Dermis blood vessel endothelial cell (primary cell): ENCODE measurements at regions not wholly inside any gene's neighbourhood (a gene's known extent, or its start where the extent isn't known, plus 50 kb on each side); places are given as distances from the start of the nearest gene placed in this dataset.
A peak's percentile ranks its signal among the peaks of the same experiment; 100 is the strongest.
"Not testable (repeated sequence)": the region's sequence is repeated elsewhere in the genome, so short reads cannot be mapped to it uniquely, and the experiment has no call there.

Source experiments
- DNase-seq: peaks from one replicate; pipeline ENCODE4 v3.0.0; 2010

DNA sequence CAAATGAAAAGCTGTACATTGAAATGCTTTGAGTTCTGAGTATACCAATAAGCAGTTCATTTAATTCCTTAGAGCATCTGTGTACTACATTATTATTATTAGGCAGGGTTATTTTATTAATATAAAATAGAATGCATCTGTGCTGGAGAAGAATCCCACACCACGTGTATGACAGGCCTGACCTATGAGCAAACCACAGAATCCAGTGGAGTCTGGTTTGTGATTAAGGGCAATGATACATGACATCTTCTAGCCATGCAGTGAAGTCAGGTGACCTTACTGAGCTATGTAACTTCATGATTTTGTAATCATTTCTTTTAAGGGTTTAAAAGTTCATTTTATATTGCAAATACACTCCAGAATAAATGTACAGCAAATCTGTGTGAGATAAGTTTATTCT lies 1165.0 kb upstream of the TENM3 start:
- no peak for DNase-seq

DNA sequence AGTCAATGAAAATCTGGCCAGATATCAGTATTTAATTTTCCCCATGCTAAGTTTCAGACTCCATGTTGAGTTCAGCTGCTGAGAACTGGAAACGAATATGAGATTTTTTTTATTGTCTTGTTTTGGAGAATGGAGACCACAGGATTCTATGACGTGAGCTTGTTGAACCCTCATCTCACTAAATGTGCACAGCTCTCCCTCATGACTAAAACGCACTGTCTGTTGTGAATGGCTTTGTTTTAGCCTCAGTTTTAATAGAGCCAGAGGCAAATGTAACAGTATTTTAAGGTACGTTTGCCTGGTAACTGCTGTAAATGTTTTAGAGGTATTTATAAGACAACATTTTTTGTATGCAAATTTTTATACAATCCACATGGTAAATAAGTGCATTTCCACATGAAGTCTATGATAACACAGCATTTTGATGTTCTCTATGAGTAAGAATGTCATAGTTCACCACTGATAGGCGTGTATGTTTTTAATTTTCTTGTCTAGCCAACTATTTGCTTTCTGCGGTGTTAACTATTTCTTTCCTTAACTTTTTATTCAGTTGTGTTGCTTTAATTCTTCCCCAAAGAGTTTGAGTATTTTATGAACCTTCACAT lies 1159.3 kb upstream of the TENM3 start:
- DNase-seq: no peak

DNA sequence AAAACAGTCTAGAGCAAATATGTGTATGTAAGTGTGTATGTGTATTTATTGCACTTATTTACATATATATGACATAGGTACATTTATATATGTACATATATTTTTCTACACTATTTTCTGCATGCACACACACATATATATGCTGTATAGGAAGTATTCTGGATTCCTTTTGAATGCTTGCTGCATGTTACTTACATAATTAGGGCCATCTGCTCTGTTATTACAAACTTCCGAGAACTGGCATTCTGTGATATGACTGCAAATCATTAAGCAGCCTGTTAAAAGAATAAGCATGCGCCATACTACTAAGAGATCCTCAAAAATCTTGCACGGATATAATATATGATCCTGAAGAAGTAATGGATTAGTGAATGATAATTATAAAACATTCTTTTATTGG lies 1157.6 kb upstream of the TENM3 start:
- no peak for DNase-seq

GRCh38 chr4:181105487-181105886 lies 1137.7 kb upstream of the TENM3 start:
- no peak for DNase-seq

DNA sequence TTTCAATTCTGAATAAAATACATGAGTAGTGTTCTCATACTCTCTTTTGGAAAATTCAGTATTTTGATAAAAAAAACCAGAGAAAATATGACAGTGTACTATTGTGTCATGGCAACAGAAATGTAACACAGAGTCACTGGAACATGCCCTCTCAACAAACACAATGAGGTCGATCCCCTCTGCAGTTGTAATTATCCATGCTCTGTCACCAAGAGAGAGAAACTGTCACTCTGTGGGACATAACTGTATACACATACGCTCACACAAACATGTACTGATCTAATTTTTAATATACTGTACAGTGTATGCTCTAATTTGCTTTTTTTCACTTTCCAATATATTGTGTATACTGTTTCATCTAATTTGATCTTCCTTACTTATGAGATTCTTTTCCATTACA lies 1136.8 kb upstream of the TENM3 start:
- DNase-seq: no peak

DNA sequence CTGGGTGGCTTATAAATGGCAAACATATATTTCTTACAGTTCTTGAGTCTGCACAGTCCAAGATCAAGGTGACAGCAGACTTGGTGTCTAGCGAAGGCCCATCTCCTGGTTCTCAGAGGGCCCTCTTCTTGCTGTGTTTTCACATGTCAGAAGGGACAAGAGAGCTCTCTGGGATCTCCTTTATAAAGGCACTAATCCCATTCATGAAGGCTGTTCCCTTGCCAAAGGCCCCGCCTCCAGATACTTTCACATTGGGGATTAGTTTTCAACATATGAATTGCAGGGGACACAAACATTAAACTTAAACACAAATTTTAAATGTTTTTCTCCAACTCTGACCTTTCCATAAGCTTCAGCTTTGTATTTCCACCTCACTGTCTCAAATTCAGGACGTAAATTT lies 1135.0 kb upstream of the TENM3 start:
- DNase-seq: no peak

DNA sequence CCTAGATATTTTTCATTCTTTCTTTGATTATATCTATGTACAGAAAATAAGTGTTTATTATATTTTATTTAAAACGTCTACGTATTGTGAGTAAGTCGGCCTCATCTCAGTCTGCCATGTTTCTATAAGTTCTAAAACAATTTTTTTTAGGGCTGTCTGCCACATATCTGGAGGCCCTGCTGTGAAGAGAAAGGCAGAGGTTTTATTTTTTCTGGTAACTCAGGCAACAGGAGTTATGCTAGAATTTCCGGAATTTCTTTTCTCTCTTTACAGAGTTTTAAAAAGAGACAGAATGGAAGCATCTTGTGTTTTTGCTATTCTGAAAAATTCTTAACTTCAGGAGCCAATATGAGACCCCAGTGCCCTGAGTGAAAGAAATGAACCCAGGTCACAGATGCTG lies 1124.0 kb upstream of the TENM3 start:
- DNase-seq: no peak

DNA sequence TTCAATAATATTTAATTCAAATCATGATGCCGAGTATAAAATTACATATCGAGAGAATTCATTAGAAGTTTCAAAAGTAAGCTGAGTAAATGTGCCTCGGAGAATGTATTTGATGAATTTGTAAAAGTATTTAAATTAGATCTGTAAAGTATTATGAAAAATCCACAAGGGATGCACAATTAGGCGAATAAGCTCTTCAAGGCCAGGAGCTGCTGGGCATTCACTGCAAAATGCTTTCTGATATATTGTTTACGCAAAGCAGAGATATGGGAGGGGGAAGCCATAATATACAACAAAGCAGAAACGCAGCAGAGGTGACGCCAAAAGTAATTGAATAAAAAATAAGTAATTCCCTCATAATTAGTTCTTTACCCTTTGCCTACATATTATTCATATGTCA lies 1121.5 kb upstream of the TENM3 start:
- DNase-seq: no peak

DNA sequence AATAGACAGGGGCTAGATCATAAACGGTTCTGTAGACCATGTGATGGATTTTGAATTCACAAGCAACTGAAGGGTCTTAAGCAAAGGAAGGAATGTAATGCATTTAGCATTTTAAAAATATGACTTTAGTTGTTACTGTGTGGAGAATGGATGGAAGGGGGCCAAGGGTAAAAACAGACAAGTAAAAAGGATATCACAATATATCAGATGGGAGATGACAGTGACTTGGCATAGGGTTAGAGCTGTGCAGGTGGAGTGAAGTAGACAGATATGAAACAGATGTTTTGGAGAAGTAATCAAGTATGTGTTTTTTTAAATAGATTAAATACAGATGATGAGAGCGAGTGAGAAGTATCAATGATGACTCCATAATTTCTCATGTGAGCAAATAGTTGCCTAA lies 1116.0 kb upstream of the TENM3 start:
- DNase-seq: no peak

DNA sequence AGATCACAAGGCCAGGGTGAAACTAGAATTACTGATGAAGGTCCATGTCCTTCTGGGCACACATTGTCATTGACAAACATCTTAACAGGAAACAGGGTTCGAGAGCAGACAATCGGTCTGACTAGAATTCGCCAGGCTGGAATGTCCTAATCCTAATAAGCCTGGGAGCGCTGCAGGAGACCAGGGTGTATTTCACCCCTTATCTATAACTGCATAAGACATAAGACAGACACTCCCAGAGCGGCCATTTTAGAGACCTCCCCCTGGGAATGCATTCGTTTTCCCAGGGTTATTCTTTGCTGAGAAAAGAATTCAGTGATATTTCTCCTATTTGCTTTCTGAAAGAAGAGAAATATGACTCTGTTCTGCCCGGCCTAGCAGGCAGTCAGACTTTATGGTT lies 1112.9 kb upstream of the TENM3 start:
- DNase-seq: not testable (repeated sequence)

DNA sequence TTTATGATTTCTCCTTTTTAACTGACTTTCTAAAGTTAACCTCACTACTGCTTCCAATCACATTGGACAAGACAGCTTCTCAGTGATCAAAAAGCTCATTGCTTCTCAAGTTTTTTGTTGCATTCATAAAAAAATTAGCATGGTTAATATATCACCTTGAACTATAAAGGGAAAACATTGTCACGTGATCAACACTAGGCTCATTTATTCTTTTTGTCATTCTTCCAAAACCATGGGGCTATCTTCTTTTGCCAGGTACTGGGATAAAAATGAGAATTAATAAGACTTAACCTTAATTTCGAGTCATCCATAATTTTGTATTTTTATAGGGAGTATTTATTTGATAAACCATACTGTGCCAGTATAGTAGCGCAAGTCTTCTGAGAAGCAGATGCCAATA lies 1105.9 kb upstream of the TENM3 start:
- DNase-seq: no peak

DNA sequence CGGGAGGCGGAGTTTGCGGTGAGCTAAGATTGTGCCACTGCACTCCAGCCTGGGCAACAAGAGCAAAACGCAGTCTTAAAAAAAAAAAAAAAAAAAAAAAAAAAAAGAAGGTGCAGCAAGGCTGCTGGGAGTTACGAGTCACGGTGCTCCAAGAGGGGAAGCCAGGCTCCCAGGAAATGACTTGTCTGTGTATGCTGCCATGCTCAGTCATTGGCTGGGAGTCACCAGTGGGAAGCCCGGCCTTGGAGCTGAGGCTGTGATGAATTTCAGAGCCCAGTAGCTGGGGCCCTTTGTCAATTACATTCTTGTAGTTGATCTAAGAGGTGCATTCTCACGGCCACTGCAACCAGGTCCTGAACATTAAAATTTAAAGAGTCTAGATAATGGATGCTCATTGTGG lies 1105.1 kb upstream of the TENM3 start:
- DNase-seq: no peak

- no peak for DNase-seq
Observed at GRCh38 chr4:181140037-181140603, 1103.1 kb upstream of the TENM3 start.

DNA sequence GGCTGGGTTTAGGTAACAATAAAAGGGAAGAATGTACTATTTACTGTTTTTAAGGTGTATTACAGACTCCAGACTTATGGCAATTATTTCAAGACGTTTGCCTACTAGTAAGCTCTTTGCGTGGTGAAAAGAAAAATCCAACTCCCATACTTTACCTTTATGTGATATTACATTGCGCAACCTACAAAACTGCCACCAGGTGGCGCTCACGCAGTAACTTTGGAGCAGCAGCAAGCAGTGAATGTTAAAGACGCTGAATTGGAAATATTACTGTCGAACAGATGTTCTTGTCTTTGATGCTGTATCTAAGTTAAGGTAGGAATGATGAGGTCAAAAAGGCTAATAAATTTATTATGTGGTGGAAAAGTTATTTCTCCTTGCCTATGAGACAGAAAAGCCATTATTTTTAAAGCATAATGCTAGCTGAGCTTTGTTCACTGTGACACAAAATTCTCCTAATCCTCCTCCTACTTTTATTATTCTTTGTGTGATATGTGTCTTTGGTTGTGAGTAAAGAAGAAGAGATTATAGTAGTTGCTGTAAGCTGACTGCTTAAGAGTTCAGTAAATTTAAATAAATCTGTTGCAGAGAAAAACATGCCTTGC lies 1099.8 kb upstream of the TENM3 start:
- peak; percentile 86 for DNase-seq

DNA sequence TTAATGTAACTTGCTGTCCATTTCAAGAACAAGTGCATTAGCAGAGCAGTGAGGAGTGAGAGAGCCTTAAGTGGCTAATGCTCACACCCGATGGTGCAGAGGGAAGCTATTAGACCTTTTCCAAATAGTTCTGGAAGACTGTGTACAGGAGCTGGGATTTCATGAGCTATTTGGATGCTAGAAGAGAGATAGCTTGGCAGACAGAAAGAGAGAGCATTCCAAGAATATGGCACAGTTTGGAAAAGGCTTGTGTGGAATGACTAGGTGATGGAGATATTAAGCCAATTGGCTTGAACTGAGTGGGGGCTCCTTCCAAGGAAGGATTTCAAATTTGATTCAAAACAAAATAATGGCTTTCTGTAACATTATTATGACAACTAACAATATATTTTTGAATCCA lies 1097.2 kb upstream of the TENM3 start:
- no peak for DNase-seq

DNA sequence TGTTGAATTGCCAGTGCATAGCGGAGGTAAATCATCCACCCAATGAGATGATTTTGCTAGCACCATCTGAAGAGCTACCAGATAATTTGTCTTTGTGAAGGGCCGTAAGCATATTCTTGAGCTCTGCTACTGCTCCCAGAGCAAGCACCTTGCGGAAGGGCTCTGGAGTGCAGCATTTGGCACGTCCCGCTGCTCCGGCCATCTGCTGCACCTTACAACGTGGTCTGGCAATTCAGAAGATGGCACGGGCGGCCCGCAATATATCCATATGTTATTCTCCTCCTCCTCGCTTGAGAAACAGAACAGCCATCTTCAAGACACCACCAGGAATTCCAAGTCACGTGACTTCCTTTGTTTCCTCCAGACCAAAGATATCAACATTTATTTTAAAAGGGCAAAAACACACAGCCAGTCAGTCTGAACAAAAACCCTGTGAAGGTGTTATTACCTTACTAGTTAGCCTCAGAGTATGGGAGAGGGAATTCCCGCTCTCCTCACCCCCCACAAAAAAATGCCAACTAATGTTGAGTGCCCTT lies 1095.7 kb upstream of the TENM3 start:
- DNase-seq: no peak

DNA sequence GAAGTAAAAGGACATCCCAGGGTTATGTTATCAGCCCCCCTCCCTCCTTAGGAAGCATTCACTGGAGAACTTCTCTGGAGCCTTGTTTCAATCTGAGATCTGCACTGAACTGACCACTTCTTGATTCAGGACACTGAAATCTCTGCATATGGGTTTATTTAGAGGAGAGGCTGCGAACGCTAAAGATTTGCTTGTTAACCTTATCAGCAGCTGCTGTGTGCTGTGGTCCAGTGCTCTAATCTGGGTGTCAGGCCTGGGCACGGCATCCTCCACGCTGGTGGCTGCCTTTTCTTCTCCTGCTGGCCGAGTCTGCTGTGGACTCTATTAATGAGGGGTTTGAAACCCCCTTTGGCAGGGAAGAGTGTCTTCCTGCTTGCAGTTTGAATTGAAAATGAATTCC lies 1094.7 kb upstream of the TENM3 start:
- DNase-seq: no peak

DNA sequence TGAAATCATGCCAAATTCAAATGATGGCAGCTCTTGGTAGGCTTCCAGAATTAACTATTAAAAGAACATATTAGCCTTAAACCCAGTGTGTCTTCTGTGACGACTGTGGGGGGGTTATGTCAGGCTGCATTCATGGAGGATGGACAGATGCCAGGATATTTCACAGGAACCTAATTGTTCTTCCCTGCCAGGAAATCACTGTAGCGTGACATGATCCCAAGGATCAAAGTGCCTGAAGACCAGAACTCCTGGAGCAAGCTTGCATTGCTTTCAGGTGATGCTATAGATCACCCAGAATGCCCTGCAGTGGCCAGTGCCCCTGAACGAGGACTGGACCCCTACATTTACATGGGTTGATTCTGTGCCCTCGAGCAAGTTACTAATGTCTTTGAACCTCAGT lies 1093.0 kb upstream of the TENM3 start:
- DNase-seq: no peak

DNA sequence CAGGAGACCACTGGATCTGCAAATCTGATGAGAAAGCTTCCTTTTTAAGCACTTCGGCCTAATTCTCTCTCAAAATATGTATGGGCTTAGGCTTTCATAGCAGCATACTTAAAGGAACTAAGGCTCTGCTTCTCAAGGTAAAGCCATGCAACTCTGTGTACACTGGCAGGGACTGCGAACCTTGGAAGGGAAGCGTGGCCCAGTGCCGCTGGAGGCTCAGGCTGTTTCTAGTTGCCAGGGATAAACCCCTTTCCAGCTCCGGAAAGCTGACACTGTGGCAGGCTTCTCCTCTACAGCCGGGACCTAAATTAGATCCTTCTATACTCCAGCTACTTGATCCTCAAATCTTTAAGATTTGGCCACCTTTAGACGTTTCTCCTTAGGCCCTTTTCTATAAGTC lies 1091.3 kb upstream of the TENM3 start:
- DNase-seq: no peak

GRCh38 chr4:181157647-181158046 lies 1085.6 kb upstream of the TENM3 start:
- DNase-seq: no peak

DNA sequence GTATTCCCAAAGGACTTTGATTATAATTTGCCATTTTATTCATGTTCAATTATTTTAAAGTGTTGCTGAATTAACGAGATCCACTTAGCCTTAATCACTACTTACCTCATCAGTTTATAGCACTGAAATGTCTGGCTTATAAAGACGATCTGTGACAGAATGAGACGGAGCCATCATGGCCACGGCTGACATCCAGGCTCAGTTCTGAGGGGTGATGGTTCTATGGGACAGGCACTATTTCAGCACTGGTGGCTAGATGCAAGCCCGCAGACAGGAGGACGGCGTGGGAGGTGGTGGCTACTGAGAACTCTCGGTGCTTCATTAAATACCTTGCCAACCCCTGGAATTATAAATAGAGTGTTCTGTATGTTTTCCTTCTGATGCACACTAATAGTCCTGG lies 1084.2 kb upstream of the TENM3 start:
- DNase-seq: no peak

- DNase-seq: no peak
Observed at GRCh38 chr4:181161669-181162068, 1081.5 kb upstream of the TENM3 start.

DNA sequence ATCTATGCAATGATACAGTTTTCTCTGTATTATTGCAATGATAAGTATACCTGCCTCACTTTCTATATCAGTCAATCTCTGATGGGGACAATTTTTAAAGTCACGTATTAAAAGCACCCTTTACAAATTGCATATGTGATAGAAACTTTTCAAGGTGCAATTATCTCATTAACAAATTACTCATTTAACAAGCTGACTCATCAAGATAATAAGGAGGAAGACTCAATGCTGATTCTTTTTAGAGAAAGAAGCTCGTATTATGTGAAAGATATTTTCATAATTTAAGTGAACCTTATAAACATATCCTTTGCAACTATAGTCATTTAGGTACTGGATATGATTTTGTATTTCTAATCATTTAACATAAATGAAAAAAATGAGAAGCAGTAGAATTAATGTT lies 1080.9 kb upstream of the TENM3 start:
- DNase-seq: no peak

- no peak for DNase-seq
Observed at GRCh38 chr4:181162676-181163075, 1080.5 kb upstream of the TENM3 start.
